WERI-Rb-1 (cell line): ENCODE measurements at regions not wholly inside any gene's neighbourhood (a gene's known extent, or its start where the extent isn't known, plus 50 kb on each side); places are given as distances from the start of the nearest gene placed in this dataset.

Experiments
- DNase-seq: peaks from one replicate; pipeline ENCODE4 v3.0.0-alpha.2; 2020
- H3K27ac ChIP-seq: fragments of 250-450 bp; sonication (Bioruptor Pico); 2 replicates; pipeline ENCODE4 v1.5.1; 2020; ENCODE audit warnings: mild to moderate bottlenecking, moderate library complexity
- H3K27me3 ChIP-seq: fragments of 250-450 bp; sonication (Bioruptor Pico); 2 replicates; pipeline ENCODE4 v1.5.1; 2021; ENCODE audit warnings: mild to moderate bottlenecking, low read depth, moderate library complexity; ENCODE audit not compliant: insufficient read depth, severe bottlenecking
- H3K36me3 ChIP-seq: fragments of 250-450 bp; sonication (Bioruptor Pico); 2 replicates; pipeline ENCODE4 v1.5.1; 2020; ENCODE audit warnings: mild to moderate bottlenecking, moderate library complexity
- H3K4me3 ChIP-seq: 2 replicates; pipeline ENCODE4 v1.5.1; 2011; ENCODE audit warnings: low read depth, mild to moderate bottlenecking, control low read depth, low read length
- H3K9me3 ChIP-seq: fragments of 250-450 bp; sonication (Bioruptor Pico); 2 replicates; pipeline ENCODE4 v1.5.1; 2021; ENCODE audit warnings: mild to moderate bottlenecking, moderate library complexity; ENCODE audit not compliant: severe bottlenecking
- TF ChIP-seq, protein P1 (sequence below): IDR thresholded peaks from 2 replicates; pipeline ENCODE4 v1.5.1; 2011; ENCODE audit warnings: low read depth, mild to moderate bottlenecking, control low read depth, inconsistent platforms, low read length

DNA sequence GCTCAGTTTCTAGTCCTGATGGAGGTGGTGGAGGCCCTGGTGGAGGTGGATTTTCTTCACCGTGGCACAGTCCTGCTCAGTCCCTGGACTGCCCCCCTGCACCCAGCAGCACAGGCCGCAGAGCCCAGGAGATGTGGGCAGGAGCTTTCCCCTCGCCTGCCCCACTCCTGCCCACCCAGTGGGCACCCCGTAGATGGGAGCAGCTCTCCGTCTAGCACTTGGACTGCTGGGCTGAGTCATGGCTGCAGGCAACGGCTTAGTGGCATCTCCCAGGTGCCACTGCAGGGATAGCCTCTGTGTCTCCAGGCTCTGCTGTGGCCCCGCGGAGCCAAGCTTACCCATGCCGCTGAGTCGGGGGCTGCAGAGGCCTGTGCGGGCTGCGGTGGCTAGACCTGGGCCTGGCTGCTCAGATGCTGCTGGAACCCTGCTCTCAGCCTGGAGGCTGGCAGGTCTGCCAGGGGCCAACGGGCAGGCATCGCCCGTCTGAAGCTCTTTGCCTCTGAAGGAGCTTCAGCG is 92.3 kb upstream of the CTDP1 start:
- Histone ChIP-seq H3K4me3 (no peak overlapping the region), H3K27ac (no peak overlapping the region), H3K9me3 (no peaks in the 10 kb centered on the region), H3K27me3 (no peaks in the 10 kb centered on the region), H3K36me3 (no peaks in the 10 kb centered on the region)
- TF ChIP-seq, protein P1, sequence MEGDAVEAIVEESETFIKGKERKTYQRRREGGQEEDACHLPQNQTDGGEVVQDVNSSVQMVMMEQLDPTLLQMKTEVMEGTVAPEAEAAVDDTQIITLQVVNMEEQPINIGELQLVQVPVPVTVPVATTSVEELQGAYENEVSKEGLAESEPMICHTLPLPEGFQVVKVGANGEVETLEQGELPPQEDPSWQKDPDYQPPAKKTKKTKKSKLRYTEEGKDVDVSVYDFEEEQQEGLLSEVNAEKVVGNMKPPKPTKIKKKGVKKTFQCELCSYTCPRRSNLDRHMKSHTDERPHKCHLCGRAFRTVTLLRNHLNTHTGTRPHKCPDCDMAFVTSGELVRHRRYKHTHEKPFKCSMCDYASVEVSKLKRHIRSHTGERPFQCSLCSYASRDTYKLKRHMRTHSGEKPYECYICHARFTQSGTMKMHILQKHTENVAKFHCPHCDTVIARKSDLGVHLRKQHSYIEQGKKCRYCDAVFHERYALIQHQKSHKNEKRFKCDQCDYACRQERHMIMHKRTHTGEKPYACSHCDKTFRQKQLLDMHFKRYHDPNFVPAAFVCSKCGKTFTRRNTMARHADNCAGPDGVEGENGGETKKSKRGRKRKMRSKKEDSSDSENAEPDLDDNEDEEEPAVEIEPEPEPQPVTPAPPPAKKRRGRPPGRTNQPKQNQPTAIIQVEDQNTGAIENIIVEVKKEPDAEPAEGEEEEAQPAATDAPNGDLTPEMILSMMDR, result no peak
- peak; percentile 6 for DNase-seq

DNA sequence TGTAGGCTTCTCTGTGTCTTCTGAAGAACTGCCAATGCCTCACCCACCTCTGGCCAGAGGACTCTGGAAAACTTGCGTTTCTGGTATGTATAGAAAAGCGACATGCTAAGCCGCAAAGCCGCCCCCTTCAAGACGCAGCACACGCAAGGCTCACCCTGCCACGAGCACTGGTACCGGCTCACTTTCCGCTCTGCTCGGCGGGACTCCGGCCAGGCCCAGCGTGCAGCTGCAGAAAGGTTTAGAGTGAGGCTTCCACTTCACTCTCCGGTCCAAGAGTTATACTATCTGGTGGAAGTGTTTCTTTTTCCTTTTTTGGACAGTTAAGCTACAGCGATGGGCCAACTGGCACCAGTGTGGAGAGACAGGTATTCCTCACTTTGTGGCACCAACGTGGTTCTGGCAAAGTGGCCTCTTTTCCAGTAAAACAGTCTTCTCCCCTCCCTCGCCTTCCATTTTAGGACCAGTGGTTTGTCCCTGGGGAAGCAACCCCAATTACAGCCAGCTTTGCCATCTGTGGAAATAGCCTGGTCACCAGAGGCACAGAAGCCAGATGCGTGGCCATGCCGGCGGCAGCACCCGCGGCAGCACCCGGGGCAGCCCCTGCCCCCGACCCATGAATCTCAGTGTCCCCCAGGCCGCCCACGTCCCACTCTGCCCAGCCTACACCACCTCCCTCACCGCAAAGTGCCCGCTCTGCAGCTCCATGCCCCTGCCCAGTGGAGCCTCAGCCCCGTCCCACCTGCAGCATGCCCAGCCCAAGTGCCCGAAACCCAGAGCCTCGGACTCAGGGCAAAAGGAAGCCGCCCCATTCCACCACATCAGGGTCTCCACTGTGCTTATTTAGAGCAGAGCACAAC is 91.6 kb upstream of the CTDP1 start:
- Histone ChIP-seq H3K27ac (no peak overlapping the region), H3K4me3 (no peak overlapping the region), H3K9me3 (peaks cover 3% of the 10 kb centered on the region), H3K27me3 (no peaks in the 10 kb centered on the region), H3K36me3 (no peaks in the 10 kb centered on the region)
- no peak for DNase-seq
- TF ChIP-seq, protein P1, result no peak

DNA sequence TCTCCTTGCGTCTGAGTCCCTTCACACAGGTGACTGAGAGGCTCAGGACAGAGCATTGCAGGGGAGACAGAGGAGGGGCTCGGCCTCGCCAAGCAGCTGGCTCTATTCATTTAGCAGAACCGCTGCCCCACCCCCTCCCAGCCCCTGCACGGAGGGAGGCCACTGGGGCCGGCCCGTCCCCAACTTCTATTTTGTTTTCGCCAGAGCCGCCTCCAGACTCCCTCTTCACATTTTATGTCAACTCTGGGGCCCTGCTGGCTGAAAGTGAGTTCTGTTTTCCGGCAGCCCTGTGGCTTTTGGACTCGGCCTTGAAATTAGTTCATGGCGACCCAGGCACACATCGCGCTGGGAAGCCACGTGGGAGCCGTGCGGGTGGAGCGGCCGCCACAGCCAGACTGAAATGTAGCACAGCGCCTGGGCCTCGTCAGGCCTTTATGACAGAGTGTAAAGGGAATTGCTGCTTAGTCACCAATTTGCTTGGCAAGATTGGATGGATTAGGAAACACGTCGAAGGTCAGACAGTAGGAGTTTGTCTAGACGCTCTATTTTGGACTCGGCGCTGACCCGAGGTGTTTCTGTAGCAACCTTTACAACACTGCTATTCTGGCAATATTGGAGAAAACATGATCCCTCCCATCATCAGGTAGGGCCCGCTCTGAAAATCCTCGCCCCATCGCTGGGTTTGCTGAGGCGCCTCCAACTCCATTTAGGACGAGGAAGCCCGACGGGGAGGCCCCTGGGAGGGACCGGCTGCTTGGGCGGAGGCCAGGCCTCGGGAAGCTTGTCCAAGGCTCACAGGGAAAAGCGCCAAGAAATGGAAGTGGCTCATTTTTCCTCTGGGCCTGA is 90.7 kb upstream of the CTDP1 start:
- no peaks in the 10 kb centered on the region for H3K27me3 ChIP-seq
- no peaks in the 10 kb centered on the region for H3K36me3 ChIP-seq
- no peak overlapping the region for H3K4me3 ChIP-seq
- DNase-seq, result no peak
- no peak overlapping the region for H3K27ac ChIP-seq
- TF ChIP-seq, protein P1, result no peak
- peaks cover 3% of the 10 kb centered on the region for H3K9me3 ChIP-seq

DNA sequence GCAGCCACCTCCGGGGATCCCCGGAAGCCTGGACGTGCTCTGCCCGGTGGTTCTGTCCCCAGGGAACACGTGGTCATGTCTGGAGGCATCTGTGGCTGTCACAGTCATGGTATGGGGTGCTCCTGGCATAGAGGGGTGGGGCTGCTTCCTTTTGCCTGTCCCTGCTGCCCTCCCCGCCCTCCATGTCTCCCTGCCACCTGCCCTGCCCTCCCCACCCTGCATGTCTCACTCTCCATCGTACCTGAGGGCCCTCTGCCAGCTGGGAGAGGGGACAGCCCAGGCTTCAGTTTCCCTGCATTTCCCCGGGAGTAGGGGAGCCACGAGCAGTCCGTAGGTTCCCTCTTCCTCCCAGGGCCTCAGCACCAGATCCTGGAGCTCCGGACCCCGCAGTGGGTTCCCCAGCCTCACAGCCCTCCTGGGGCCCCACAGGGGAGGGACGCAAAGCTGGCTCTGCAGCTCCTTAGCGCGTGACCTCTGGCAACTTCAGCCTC is 90.0 kb upstream of the CTDP1 start:
- no peak overlapping the region for H3K27ac ChIP-seq
- no peak for DNase-seq

DNA sequence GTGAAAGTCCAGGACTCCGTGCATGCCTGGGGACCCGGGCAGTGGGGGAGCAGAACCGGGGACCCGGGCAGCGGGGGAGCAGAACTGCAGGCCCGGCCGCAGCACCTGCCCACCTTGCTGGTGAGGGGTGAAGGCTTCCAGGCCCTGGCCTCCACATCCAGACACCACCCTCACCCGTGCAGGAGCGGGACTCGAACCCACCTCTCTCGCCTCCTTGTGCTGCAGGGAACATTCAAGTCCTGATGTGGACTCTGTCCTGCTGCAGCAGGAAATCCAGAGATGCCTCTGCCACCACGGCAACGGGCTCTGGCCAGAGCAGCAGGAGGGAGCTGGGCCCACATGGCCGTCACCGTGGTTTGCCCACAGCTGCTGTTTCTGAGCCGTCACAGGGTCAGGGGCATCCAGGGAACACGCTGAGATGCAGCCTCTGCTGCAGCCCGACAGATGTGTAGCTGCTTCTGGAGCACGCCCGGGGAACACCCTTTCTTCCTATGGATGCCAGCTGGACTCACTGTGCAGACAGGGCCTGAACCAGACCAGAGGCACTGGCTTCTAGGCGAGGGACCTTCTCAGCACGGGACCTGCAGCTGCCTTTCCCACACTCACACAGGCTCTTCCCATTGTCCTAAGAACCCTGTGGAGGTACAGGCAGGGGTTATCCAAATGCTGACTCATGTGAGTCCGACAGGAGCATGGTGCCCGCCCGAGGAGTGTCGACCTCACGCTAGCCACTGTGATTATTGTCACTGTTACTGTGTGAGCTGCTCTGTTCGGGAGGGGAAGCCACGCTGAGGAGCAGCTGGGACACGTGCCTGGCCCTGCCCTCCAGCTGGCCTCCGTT is 89.2 kb upstream of the CTDP1 start:
- TF ChIP-seq, protein P1, result no peak
- DNase-seq, result no peak
- no peaks in the 10 kb centered on the region for H3K27me3 ChIP-seq
- H3K4me3 ChIP-seq, result no peak overlapping the region
- peaks cover 3% of the 10 kb centered on the region for H3K9me3 ChIP-seq
- no peak overlapping the region for H3K27ac ChIP-seq
- no peaks in the 10 kb centered on the region for H3K36me3 ChIP-seq

More for the DNA sequence above, 90.0 kb upstream of the CTDP1 start:
- TF ChIP-seq, protein P1, result no peak
- H3K36me3 ChIP-seq, result no peaks in the 10 kb centered on the region
- H3K9me3 ChIP-seq, result peaks cover 3% of the 10 kb centered on the region
- no peaks in the 10 kb centered on the region for H3K27me3 ChIP-seq
- H3K4me3 ChIP-seq, result no peak overlapping the region
